Myocyte (in vitro differentiated cells): ENCODE measurements at regions not wholly inside any gene's neighbourhood (a gene's known extent, or its start where the extent isn't known, plus 50 kb on each side); places are given as distances from the start of the nearest gene placed in this dataset.

Experiments used
- DNase-seq: peaks from one replicate; pipeline ENCODE4 v3.0.0-alpha.2; 2012; ENCODE audit warnings: low read depth

DNA sequence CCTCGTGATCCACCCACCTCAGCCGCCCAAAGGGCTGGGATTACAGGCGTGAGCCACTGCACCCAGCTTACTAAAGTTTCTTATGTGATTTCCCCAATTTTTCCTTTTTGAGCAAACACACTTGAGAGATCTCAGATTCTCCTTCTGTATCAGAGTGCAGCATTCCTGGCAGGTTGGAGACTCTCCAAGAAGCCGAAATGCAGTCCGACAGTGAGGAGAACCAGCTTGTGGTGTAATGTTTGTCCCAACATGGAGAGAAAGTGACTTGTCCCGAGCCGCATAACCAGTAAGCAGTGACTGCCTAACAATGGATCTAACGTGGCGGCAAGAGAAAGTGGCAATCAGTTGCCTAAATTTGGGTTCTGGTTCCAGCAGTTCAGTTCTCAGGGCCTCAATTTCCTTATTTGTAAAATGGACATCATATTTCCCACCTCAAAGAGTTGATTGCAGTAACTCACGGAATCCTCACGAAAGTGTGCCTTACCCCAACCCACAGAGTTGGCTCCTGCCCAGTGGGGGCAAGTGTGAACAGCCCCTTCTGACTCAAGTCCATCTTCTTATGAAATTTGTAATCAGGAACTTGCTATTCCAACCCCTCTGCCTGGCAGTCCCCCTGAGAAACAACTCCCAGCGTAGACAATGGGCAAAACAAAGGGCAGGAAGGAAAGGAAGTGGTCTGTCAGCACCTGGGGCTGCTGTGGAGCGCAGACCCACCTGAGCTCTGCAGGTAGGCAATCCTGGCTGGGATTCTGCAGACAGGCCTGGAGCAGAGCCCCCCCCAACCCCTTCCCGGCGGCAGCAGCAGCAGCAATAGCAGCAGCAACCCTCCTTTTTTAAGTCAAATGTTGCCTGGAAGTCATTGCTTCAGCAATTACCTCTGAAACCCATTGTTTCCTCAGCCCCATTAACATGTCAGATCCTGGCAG lies 223.6 kb upstream of the POU3F1 start:
- no peak for DNase-seq

DNA sequence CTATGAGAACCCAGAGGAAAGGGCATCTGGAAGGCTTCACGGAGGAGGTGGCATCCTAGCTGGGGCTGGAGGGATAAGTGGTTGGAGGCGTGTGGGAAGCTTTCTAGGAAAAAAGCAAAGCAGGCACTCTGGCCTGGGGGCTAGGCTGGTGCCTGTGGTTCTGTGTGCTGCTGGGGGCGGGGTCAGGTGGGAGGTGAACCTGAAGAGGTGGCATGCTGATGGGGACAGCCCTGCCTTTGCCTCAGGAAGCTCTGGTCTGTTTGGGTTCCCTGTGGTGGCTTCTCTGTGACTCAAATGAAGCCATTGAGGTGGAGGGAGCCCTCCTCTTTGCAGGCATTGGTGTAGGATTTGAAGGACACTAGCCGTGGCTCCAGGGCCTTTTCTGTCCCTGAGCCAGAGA lies 221.6 kb upstream of the POU3F1 start:
- no peak for DNase-seq

DNA sequence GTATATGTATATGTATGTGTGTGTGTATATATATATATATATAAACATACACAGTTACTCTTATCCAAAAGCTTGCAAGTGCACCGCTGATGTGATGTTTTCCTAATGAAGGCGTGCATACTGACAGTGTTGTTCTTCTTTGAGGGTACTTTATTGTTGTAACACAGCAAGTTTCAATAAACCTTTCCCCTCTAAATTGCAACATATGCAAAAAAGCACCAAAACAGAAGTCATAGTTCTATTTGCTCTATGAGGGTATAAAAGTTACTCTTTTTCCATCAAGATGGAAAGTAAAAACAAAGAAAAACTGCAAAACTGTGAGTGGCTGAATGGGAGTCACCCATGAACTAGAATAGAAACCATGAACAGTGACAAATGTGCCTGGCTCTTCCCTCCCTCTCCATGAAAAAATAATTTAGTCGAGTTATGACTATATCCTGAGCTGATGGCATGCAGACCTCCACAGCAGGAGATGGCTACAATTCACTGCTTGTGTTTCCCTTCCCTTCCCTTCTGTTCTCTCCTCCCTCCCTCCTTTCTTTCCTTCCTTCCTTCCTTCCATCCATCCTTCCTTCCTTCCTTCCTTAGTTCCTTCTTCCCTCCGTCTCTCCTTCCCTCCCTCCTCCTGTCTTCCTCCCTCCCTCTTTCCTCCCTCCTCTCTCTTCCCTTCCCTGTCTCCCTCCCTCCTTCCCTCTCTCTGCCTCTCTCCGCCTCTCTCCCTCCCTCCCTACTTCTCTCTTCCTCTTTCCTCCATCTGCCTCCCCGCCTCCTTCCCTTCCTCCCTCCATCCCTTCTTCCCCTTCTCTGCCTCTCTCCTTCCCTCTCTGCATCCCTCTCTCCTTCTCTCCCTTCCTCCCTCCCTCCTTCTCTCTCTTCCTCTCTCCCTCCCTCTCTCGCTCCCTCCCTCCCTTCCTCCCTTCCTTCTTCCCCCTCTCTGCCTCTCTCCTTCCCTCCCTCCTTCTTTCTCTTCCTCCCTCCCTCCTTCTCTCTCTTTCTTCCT lies 220.7 kb upstream of the POU3F1 start:
- DNase-seq: no peak

DNA sequence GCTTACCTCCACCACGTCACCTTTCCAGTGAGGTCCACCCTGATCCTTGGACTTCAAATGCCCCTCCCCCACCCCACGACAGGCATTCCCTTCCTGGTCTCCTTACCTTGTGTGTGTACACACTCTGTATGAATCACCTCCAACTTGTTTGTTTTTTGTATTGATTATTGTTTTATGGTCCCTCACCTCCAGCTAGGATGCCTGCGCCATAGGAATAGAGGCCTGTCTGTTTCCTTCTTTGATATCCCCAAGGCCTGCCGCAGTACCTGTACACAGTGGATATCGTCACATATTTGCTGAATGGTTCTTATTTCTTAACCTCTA lies 219.6 kb upstream of the POU3F1 start:
- no peak for DNase-seq

DNA sequence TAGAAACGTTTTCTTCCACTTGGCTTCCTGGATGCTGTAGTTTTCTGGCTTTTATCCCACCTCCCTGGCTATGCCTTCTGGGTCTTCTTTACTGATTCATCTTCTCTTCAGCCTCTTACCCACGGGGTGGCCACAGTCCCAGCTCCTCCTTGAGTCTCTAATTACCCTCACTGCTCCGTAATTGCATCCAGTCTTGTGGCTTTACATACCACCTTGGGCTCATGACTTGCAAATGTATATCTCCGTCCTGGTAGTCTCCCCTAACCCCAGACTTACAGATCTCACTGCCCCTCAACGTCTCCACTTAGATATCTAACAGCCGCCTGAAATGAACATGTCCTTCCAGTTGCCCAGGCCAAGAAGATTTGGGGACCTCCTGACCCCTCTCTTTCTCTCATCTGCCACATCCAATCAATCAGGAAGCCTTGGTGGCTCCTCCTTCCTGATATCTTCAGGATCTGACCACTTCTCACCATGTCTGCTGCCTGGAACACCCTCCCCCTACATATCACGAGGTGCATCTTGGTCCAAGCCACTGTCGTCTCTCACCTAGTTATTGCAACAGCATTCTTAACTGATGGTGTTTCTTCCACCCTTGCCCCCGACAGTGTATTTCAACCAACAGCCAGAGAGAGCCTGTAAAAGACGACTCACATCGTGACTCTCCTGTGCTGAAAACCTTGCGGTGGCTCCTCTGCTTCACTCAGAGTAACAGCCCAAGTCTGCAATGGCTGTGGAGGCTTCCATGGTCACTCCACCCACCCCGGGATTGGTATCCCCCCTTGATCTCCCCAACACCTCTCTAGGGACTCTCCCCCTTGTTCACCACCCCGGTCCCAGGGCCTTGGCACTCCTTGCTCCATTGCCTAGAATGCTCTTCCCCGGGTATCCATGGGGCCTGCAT lies 219.0 kb upstream of the POU3F1 start:
- no peak for DNase-seq

DNA sequence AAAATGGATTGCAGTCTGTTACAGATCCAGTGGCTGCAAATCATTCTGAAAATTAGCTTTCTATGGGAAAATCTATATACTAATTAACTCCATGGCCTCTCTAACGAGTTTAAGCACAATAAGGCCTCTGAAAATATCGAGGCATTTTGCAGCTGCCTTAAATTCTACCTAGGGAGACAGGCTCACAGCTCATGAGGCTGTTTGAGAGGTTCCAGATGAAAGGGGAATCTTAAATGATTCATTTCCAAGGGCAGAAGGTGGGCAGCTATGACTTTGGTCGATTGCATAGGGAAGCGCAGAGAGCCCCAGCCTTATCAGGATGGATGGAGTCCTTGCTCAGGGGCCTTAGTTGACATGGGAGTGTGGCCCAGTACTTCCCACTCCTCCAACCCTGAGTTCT lies 216.8 kb upstream of the POU3F1 start:
- DNase-seq: no peak

DNA sequence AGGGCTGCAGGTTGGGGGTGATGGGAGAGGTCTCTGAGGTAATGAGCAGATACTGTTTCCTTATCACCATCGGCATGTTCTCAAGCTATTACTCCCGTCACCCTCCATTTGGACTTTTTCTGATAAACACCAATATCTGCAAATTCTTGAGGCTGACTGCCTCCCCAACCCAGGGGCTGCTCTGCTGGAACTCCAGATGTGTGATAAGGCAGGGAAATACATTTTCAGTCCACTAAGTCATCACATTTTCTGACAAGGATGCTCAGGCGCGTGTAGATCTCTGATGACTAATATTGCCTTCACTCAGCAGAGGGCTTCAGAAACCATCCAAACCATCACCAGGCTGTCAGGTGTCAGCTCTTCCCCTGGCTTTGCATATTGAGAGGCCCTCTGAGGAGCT lies 215.0 kb upstream of the POU3F1 start:
- DNase-seq: no peak

DNA sequence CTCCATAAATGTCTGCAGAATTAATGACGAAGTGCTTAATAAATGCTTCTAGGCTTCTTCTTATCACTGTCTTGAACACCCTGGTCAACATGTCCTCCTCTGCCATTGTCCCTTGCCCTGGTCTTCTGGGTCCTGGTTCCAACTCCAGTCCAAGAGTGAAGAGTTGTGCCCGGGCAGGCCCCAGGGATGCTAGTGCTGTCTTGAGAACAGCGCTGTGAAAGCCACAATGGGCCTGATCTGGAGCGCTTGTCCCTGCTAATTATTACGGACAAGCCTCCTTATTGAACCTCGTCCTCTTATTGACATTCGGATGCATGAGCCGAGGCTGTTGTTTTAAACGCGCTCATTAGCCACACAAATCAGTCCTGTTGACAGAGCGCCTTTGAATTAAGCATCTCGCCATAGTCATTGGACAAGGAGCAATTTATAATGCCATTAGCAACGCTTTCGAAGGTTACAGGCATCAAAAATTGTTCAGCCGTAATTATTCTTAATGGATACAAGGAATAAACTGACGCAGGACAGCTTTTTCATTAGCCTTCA lies 211.6 kb upstream of the POU3F1 start:
- no peak for DNase-seq

DNA sequence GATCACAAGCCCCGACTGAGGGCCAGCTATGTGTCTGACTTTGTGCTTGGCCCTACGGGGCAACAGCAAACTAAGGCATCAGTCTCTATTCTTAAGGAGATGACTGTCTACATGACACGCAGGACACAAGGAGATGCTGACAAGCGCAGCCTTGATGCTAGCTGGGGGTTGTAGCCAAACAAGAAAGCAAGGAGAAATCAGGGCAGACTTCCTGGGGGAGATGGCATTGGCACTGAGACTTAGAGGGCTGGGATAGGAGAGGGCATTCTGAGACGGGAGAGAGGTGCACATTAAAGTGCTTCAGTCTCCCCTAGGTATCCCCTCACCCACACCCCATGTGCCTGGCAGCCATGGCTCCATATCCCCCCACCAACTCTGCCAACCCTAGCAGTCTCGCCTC lies 210.8 kb upstream of the POU3F1 start:
- DNase-seq: no peak

DNA sequence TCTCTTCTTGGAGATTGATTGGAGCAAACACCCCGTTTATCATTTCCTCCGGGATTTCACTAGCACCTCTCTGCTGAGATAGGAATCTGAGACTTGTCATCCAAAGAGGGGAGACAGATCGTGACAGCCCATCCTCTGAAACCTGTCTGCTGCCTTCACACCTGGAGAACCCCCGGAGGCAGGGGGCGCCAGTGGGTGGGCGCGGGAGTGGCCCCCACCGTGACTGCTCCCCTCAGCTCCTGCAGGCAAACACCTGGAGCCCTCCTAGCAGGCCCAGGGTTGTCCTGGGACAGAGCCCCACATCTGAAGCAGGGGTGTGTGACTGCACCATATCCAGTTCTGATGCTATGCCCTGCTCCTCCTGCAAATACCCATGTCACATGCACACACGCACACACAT lies 209.5 kb upstream of the POU3F1 start:
- no peak for DNase-seq

DNA sequence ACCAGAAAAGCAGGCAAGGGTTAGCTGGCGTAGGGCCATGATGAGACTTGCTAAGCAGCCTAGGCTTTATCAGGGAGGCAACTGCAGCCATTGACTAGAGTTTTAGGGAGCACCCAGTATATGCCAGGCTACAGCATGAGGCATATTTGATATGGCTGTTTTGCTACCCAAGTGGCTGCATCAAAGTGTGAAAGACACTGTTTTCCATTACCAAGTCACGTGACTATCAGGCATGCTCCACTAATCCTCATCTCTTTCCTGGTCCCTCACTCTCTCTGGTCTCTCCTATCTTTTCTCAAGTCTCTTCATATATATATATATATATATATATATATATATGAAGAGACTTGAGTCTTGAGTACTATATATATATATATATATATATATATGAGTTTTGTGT lies 206.7 kb upstream of the POU3F1 start:
- DNase-seq: no peak

DNA sequence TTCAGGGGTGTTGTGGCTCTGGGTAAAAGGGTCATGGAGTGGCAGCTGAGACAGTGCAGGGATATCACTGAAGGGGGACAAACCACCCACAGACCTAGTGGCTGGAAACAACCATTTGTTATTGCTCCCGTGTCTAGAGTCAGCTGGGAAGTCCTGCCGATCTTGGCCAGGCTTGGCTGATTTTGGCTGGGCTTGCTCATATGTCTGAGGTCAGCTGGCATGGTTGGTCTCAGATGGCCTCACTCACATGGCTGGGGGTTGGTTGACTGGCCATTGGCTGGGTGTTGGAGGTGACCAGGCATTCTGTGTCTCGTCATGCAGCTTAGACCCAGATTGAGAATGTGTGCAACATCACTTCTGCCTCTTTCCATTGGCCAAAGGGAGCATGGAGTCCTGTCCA lies 203.8 kb upstream of the POU3F1 start:
- DNase-seq: peak; percentile 24

DNA sequence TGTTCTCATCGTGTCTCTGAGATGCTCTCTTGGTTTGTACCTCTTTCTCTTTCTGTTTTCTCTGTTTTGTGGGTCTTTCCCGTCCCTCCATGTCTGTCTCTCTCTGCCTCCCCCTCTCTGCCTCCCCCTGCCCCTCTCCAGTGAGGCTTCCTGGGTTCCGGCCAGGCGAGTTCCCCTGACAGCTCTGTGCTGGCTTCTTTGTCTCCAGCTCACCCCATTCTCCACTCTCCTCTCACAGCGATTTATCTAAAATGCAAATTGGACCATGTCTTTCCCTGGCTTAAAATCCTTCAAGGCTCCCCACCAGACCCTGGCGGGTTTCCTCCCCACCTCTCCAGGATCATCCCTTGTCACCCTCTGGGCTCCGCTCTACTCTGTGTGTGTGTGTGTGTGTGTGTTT lies 202.4 kb upstream of the POU3F1 start:
- DNase-seq: no peak

DNA sequence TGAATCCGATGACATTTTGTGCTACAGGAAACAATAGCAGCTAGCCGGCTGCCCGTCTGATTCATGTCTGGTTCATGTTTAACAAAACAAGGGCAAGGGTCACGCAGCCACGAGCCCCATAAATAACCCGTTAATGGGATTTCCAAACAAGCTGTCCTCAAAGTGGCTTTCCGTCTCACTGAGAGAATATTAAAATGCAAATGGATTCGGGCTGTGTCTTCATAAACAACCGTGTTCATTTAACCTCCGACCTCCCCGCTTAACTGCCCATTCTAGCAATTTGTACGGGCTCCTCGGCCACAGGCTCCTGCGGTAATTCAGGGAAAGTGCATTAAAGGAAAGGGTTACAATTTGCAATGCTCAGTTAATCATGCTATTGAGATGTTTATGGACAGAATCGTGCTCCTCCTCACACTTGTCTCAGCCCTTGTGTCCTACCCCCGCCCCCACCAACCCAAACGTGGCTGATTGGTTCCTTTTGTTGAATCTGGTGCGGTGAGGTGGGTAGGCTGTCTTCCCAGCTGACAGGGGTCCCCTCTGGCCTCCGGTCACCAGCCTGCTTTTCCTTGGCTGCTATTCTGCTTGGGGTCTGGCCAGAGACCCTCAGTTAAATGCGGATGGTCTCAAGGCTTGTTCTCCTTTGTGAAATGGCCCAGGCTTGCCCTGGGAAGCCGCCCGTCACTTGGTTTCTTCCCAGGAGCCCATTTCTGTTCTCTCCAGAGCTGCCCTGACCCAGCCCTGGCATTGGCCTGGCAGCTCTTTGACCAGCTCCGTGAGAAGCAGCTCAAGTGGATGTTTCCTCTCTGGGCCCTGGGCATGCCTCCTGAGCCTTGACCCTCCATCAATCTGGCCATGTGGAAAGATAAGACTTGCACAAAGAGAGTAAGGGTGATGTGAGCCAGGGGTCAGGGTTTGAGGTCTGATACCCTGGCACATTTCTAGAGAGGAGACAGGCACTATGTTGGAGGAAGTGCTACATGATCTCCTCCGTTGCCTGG lies 200.7 kb upstream of the POU3F1 start:
- peak; percentile 33 for DNase-seq

DNA sequence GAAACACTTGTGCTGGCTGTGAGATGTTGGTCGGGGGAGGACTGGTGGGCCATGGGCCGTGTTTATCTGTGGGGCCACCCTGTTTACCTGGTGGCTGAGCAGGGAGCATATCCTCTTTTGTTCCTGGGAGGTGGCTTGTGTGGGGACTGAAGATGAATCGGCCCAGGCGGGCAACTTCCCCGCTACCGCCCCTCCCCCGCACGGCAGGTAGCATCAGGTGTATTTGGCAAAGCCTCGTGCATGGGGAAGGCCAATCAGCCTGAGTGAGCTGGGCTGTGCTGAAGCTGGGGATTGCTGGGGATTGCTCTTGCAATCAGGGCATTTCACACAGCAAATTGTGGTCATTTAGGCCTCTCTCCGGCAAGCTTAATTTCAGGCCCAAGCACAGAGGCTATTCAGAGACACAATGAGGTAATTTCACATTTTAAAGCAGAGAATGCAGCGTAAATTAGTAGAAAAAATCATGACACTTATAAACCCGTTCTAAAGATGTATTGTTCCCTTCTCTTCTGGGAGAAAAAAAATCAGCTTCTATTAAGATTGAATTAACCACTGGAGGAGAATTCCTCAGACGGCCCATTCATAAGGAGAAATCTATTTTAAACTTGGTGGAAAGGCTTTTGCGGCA lies 197.7 kb upstream of the POU3F1 start:
- no peak for DNase-seq

DNA sequence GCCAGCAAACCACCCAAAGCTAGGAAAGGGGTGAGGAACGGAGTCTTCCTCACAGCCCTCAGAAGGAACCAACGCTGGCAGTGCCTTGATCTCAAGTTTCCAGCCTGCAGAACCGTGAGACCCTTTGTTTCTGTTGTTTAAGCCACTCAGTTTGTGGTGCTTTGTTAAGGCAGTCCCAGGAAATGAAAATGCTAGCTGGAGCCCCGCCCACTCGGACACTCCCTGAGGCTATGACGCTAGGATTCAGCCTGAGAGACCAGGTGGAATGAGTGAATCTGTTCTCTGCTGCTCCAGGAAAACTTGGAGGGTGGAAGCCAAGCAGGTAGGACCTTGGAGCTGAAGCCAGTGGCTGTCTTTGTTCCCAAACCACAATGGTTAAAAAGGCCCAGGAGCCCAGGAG lies 196.5 kb upstream of the POU3F1 start:
- DNase-seq: no peak

DNA sequence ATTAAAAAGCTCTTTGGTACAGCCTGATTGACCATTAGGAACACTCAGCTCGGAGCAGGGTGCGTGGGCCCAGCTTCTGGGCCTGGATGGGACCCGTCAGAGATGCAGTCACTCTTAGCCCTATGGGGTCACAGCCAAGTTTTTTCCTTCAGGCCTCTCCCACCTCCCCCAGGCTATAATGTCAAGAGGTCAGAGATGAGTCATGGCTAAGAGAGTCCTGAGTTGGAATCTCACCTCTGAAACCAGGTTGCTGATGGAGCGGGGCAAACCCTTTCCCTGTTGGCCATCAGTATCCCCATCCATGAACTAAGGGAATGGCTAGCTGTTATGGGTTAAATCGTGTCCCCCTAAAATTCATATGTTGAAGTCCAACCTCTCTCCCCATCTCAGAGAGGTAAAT lies 195.9 kb upstream of the POU3F1 start:
- DNase-seq: no peak

DNA sequence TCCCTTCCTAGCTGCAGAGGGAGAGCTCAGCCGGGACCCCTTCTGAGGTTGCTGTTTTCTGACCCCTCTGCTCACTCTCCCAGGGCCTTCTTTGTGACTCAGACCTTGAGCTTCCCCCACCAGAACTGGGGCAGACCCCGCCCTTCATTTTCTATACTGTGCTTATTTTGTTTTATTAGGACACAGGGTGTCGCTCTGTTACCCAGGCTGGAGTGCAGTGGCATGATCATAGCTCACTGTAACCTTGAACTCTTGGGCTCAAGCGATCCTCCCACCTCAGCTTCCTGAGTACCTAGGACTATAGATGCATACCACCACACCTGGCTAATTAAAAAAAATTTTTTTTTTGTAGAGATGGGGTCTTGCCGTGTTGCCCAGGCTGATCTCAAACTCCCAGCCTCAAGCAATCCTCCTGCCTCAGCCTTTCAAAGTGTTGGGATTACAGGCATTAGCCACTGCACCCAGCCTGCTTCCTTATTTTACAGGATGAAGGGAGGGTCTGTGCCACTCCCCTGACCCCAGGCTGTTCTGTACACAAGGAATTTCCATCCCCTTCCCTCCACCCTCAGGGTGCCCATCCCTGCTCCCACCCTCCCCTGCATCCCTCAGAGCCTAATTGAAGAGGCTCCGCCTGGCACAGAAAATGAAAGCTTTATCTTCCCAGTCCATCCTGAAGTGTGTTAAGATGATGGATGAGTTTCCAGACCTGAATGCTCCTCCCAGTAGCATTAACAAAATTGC lies 195.2 kb upstream of the POU3F1 start:
- no peak for DNase-seq

DNA sequence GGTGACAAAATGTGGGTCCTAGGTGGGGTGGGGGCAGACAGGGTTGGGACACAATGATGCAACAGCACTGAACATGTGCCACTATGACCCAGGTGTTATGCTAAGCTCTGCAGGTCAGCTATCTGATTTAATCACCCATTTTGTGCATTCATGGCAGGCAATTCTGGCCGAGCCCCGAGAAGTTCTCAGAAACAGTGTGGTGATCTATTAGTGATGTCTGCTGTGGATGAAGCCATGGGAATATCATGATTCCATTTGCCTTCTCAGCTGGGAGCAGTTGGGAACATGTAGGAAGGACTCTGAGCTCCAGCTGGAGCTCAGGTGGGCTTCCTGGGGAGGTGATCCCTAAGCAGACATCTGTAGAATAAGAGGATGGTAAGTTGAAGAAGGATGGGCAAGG lies 194.0 kb upstream of the POU3F1 start:
- DNase-seq: no peak
